Gastrocnemius medialis (tissue), 4 donors: ENCODE measurements at regions not wholly inside any gene's neighbourhood (a gene's known extent, or its start where the extent isn't known, plus 50 kb on each side); places are given as distances from the start of the nearest gene placed in this dataset.
"Not testable (repeated sequence)": the region's sequence is repeated elsewhere in the genome, so short reads cannot be mapped to it uniquely, and the experiment has no call there.

Experiments
- ATAC-seq, 2 donors: fragments of 150-250 bp; one replicate each; pipeline ENCODE4 v1.9.1; 2016
- DNase-seq, 2 donors: peaks; one replicate each; pipeline ENCODE4 v3.0.0-alpha.2; 2019
- H3K27ac ChIP-seq, 4 donors: fragments of 200-600 bp; sonication (generic); 1 replicate in 1 of 4; 2 replicates in 3 of 4; pipeline ENCODE4 v1.5.1; 2016 to 2018; ENCODE audit warnings: mild to moderate bottlenecking in 2 of 4, moderate library complexity in 1 of 4
- H3K27me3 ChIP-seq, 3 donors: fragments of 200-600 bp; sonication (generic) in 2 of 3; 1 replicate in 1 of 3; 2 replicates in 2 of 3; pipeline versions ENCODE4 v1.5.1 to v1.6.0; 2016 to 2019; ENCODE audit warnings: mild to moderate bottlenecking in 1 of 3, moderate library complexity in 1 of 3
- H3K36me3 ChIP-seq, 2 donors: fragments of 200-600 bp; sonication (generic) in 1 of 2; one replicate each; pipeline ENCODE4 v1.5.1; 2017 to 2018
- H3K4me1 ChIP-seq, 2 donors: fragments of 200-600 bp; sonication (generic) in 1 of 2; one replicate each; pipeline ENCODE4 v1.5.1; 2016 to 2017; ENCODE audit warnings: mild to moderate bottlenecking in 2 of 2
- H3K4me3 ChIP-seq, 4 donors: fragments of 200-600 bp; sonication (generic) in 3 of 4; 1 replicate in 1 of 4; 2 replicates in 3 of 4; pipeline ENCODE4 v1.5.1; 2016 to 2019; ENCODE audit warnings: mild to moderate bottlenecking in 2 of 4
- H3K9me3 ChIP-seq, 3 donors: fragments of 200-600 bp; sonication (generic) in 2 of 3; 1 replicate in 1 of 3; 2 replicates in 2 of 3; pipeline ENCODE4 v1.5.1; 2016 to 2019
- POLR2A ChIP-seq, 2 donors: fragments of 450-650 bp; IDR thresholded peaks; one replicate each; pipeline ENCODE4 v1.6.1; 2017; ENCODE audit warnings: antibody characterized with exemption in 2 of 2, mild to moderate bottlenecking in 2 of 2, moderate library complexity in 2 of 2
- in situ Hi-C, 4 donors: fragments of 200-750 bp; cut with MboI; loops; one replicate each; pipeline versions ENCODE4 v1.15.0 to v1.8.0; 2017; ENCODE audit warnings: low sequenced_read_pairs in 4 of 4
- intact Hi-C: fragments of 100-400 bp; cut with DNase I; formaldehyde crosslinking; loops from one replicate; pipeline ENCODE4 v1.15.1; 2023; ENCODE audit warnings: low total_unique reads
- TF ChIP-seq, protein P1 (sequence below), 5 experiments: fragments of 450-650 bp in 3 of 5; fragments of 200-600 bp in 2 of 5; sonication (generic) in 2 of 5; IDR thresholded peaks in 4 of 5; conservative IDR thresholded peaks in 1 of 5; 1 replicate in 4 of 5; 2 replicates in 1 of 5; pipeline ENCODE4 v1.5.1; 2016 to 2019; ENCODE audit warnings: antibody characterized with exemption in 5 of 5, mild to moderate bottlenecking in 3 of 5, moderate library complexity in 3 of 5

DNA sequence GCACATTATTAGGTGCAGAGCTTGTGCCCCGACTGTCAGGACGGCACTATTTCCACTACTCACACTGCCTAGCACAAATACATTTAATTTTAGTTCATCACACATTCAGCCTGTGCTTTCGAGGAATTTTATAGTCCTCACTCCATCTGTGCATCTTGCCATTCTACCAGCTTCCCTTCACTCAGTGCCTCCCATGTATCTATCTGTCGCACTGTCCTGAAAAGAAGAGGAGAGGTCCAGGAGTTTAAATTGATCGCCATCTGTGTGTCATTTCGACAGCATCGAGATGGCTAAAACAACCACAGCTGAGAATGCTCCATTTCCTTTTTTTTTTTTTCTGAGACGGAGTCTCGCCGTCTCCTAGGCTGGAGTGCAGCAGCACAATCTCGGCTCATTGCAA lies 97.6 kb upstream of the FOXN3 start:
- intact Hi-C loops, result no loop called here
- no peak overlapping the region for H3K27ac ChIP-seq
- no peak for DNase-seq
- H3K4me3 ChIP-seq, result no peak overlapping the region
- in situ Hi-C loops, result no loop called here
- no peaks in the 10 kb centered on the region for H3K36me3 ChIP-seq
- no peaks in the 10 kb centered on the region for H3K4me1 ChIP-seq
- ATAC-seq, result no peak
- H3K9me3 ChIP-seq, result no peaks in the 10 kb centered on the region
- no peaks in the 10 kb centered on the region for H3K27me3 ChIP-seq
- TF ChIP-seq, protein P1, sequence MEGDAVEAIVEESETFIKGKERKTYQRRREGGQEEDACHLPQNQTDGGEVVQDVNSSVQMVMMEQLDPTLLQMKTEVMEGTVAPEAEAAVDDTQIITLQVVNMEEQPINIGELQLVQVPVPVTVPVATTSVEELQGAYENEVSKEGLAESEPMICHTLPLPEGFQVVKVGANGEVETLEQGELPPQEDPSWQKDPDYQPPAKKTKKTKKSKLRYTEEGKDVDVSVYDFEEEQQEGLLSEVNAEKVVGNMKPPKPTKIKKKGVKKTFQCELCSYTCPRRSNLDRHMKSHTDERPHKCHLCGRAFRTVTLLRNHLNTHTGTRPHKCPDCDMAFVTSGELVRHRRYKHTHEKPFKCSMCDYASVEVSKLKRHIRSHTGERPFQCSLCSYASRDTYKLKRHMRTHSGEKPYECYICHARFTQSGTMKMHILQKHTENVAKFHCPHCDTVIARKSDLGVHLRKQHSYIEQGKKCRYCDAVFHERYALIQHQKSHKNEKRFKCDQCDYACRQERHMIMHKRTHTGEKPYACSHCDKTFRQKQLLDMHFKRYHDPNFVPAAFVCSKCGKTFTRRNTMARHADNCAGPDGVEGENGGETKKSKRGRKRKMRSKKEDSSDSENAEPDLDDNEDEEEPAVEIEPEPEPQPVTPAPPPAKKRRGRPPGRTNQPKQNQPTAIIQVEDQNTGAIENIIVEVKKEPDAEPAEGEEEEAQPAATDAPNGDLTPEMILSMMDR (IDR thresholded peaks at IDR 0.05 in 4 of 5, conservative IDR thresholded peaks at IDR 0.05 in 1 of 5), result no peak
- no peak for TF ChIP-seq POLR2A (IDR thresholded peaks at IDR 0.05)

DNA sequence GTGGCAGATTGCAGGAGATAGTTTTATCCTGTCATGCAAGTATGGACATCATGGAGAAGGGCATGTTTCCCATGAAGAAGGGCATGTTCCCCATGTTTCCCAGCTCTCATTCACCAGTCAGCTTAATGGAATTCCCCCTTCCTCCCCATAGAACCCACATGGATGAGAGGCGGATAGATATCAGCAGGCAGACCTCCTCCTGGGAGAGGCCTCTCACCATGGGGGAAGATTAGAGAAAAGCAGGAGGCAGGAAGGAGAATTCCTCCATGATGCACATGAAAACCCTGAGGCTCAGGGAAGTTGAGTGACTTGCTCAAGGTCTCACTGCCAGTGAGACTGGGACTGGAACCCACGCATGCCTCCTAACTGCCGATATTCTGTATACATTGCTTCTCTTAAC lies 92.9 kb upstream of the FOXN3 start:
- H3K4me1 ChIP-seq, result peaks cover 10 to 14% of the 10 kb centered on the region in 2 donors
- H3K9me3 ChIP-seq, result no peaks in the 10 kb centered on the region
- TF ChIP-seq, protein P1 (IDR thresholded peaks at IDR 0.05 in 4 of 5, conservative IDR thresholded peaks at IDR 0.05 in 1 of 5), result no peak
- no peak for TF ChIP-seq POLR2A (IDR thresholded peaks at IDR 0.05)
- DNase-seq (no peak), ATAC-seq (no peak)
- H3K27me3 ChIP-seq, result no peaks in the 10 kb centered on the region
- H3K4me3 ChIP-seq, result no peak overlapping the region
- in situ Hi-C loops (no loop called here), intact Hi-C loops (no loop called here)
- H3K36me3 ChIP-seq, result no peaks in the 10 kb centered on the region
- no peak overlapping the region for H3K27ac ChIP-seq

DNA sequence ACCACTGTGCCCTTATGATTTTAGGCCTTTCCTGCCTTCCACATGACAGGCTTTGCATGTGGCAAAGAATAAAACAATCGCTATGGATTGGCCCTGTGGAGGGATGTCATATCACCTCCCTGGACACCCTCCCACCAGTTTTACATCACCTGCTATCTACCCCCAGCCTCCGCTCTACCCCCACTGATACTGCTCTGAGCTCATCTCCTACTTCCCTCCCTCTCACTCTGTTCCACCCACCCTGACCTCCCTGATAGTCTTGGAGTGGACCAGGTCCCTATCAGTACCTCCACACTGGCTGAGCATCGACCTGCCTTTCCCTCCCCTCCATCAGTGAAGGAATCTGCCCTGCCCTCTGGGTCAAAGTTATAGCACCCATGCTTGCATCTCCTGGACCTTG lies 91.8 kb upstream of the FOXN3 start:
- DNase-seq, result no peak
- H3K9me3 ChIP-seq, result no peaks in the 10 kb centered on the region
- in situ Hi-C loops (no loop called here), intact Hi-C loops (no loop called here)
- H3K4me1 ChIP-seq, result peaks cover 14 to 19% of the 10 kb centered on the region in 2 donors
- no peaks in the 10 kb centered on the region for H3K27me3 ChIP-seq
- no peaks in the 10 kb centered on the region for H3K36me3 ChIP-seq
- no peak overlapping the region for H3K4me3 ChIP-seq
- ATAC-seq, result no peak
- TF ChIP-seq, protein P1 (IDR thresholded peaks at IDR 0.05 in 4 of 5, conservative IDR thresholded peaks at IDR 0.05 in 1 of 5), result no peak
- no peak for TF ChIP-seq POLR2A (IDR thresholded peaks at IDR 0.05)
- H3K27ac ChIP-seq, result no peak overlapping the region

DNA sequence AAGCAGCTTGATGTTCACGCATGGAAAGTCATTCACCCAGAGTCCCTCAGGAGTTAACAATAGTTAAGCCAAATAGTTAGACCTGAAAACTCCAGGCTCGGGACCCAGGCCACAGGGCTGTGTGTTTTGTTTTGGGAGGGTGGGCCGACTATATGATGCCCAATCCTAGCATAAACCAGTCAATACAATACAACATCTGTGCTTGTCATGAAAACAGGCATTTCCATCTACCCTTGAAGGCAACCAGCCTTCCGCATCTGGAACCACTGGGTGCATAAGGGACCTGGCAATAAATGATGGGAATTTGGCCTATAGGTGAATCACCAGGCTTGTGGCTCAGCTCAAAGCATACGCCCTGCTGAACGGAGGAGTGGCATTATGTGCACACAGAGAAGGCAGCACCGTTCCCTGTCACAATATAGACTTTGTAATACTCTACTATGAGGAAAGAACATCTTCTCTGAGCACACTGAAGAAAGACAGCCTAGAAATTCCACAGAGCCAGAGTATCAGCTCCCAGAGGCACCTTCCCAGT lies 91.0 kb upstream of the FOXN3 start:
- Histone ChIP-seq H3K4me3 (no peak overlapping the region), H3K4me1 (peaks cover 18 to 27% of the 10 kb centered on the region in 2 donors), H3K9me3 (no peaks in the 10 kb centered on the region), H3K36me3 (no peaks in the 10 kb centered on the region), H3K27me3 (no peaks in the 10 kb centered on the region), H3K27ac (no peak overlapping the region)
- intact Hi-C loops, result no loop called here
- DNase-seq (no peak), ATAC-seq (no peak)
- TF ChIP-seq POLR2A (IDR thresholded peaks at IDR 0.05), result no peak
- TF ChIP-seq, protein P1 (IDR thresholded peaks at IDR 0.05 in 4 of 5, conservative IDR thresholded peaks at IDR 0.05 in 1 of 5), result no peak
- in situ Hi-C loops, result no loop called here

DNA sequence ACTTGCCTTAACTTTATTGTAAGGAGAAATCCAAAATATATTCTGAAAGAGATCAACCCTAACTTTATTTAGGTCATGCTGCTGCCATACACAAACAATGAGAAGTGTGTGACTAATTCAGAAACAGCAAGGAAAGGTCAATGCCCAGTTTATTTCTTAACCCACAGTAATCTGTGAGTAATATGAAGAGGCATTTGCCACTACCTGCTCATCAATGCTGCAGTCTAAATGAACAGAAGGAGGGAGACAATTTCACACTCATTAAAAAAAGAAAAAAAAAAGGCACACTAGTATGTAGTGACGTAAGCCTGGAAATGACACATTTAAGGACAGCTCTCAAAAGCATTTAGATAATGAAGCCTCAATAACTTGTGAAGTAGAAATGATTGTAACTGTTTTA lies 90.5 kb upstream of the FOXN3 start:
- intact Hi-C loops, result no loop called here
- no peaks in the 10 kb centered on the region for H3K27me3 ChIP-seq
- TF ChIP-seq, protein P1 (IDR thresholded peaks at IDR 0.05 in 4 of 5, conservative IDR thresholded peaks at IDR 0.05 in 1 of 5), result no peak
- TF ChIP-seq POLR2A (IDR thresholded peaks at IDR 0.05), result no peak
- H3K27ac ChIP-seq, result peak overlapping the region in 1 of 4 donors; percentile 1
- no peak for DNase-seq
- H3K9me3 ChIP-seq, result no peaks in the 10 kb centered on the region
- no peak overlapping the region for H3K4me3 ChIP-seq
- H3K36me3 ChIP-seq, result no peaks in the 10 kb centered on the region
- in situ Hi-C loops, result no loop called here
- no peak for ATAC-seq
- peaks cover 18 to 29% of the 10 kb centered on the region in 2 donors for H3K4me1 ChIP-seq

DNA sequence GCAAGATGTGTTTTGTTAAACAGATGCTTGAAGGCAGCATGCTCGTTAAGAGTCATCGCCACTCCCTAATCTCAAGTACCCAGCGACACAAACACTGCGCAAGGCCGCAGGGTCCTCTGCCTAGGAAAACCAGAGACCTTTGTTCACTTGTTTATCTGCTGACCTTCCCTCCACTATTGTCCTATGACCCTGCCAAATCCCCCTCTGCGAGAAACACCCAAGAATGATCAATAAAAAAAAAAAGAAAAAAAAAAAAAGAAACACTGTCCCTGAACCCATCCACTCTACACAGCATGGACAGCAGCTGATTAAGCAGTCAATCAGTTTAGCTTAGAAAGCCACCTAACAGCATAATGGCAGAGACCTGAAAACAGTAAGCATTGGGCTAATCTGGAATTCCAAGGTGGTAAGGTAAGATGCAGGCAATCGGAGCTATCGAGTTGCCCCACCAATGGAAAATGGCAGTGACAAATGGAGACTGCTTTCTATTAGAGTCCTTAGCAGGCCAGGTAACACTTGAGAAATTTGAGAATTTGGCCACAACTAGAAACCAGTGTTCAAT lies 89.9 kb upstream of the FOXN3 start:
- in situ Hi-C loops, H3K36me3 ChIP-seq, H3K4me3 ChIP-seq, H3K9me3 ChIP-seq, DNase-seq, intact Hi-C loops, H3K27me3 ChIP-seq, ATAC-seq: not testable (repeated sequence)
- H3K4me1 ChIP-seq, result peaks cover 18 to 29% of the 10 kb centered on the region in 2 donors
- peak overlapping the region in 1 of 4 donors; percentile 1 for H3K27ac ChIP-seq
